WTC11 (cell line): ENCODE measurements at regions not wholly inside any gene's neighbourhood (a gene's known extent, or its start where the extent isn't known, plus 50 kb on each side); places are given as distances from the start of the nearest gene placed in this dataset.

ENCODE experiments used
- ATAC-seq: fragments of 200-7000 bp; cut with Tn5 transposase; 2 replicates; pipeline ENCODE4 v1.10.0; 2021; ENCODE audit warnings: mild to moderate bottlenecking, moderate library complexity
- CTCF ChIA-PET: fragments of 300-600 bp; sonication (Branson Sonifier 250); formaldehyde crosslinking; loops from one replicate; lab custom pipeline; 2021; ENCODE audit warnings: antibody characterized with exemption; lab: Charles Lee
- POLR2A ChIA-PET: fragments of 350-600 bp; sonication (Branson Sonifier 250); formaldehyde crosslinking; loops from one replicate; lab custom pipeline; 2021; ENCODE audit warnings: antibody characterized with exemption; lab: Charles Lee
- DNase-seq: peaks from one replicate; pipeline ENCODE4 v3.0.0; 2021; ENCODE audit warnings: low spot score
- H3K27ac Mint-ChIP-seq: 2 replicates; pipeline ENCODE4 v1.8.0; 2021; ENCODE audit warnings: mixed read lengths
- H3K27me3 Mint-ChIP-seq: 2 replicates; pipeline ENCODE4 v1.8.0; 2021; ENCODE audit warnings: low read depth, mild to moderate bottlenecking, moderate library complexity, mixed read lengths
- H3K36me3 Mint-ChIP-seq: 2 replicates; pipeline ENCODE4 v1.8.0; 2021; ENCODE audit warnings: mixed read lengths
- H3K4me1 Mint-ChIP-seq: 2 replicates; pipeline ENCODE4 v1.8.0; 2022; ENCODE audit warnings: mixed read lengths
- H3K4me3 Mint-ChIP-seq: 2 replicates; pipeline ENCODE4 v1.8.0; 2021; ENCODE audit warnings: mild to moderate bottlenecking, moderate library complexity, mixed read lengths
- H3K9me3 Mint-ChIP-seq: 2 replicates; pipeline ENCODE4 v1.8.0; 2021; ENCODE audit warnings: mixed read lengths
- E2F5 ChIP-seq: sonication (generic); formaldehyde crosslinking; IDR thresholded peaks from 2 replicates; pipeline ENCODE4 v1.8.1; 2022; ENCODE audit warnings: mild to moderate bottlenecking, moderate library complexity, missing genetic modification reagents
- IRF2 ChIP-seq: sonication (generic); formaldehyde crosslinking; IDR thresholded peaks from 2 replicates; pipeline ENCODE4 v1.8.0; 2022; ENCODE audit warnings: low read depth, missing genetic modification reagents, borderline replicate concordance
- NFE2L1 ChIP-seq: sonication (generic); formaldehyde crosslinking; IDR thresholded peaks from 2 replicates; pipeline ENCODE4 v1.8.1; 2023; ENCODE audit warnings: missing genetic modification reagents
- PRDM15 ChIP-seq: sonication (generic); formaldehyde crosslinking; IDR thresholded peaks from 2 replicates; pipeline ENCODE4 v1.8.0; 2022; ENCODE audit warnings: missing genetic modification reagents
- SOX15 ChIP-seq: fragments of 250-450 bp; sonication (Bioruptor Pico); IDR thresholded peaks from 2 replicates; pipeline ENCODE4 v1.9.0; 2021; ENCODE audit warnings: mild to moderate bottlenecking
- TCF7 ChIP-seq: sonication (generic); formaldehyde crosslinking; IDR thresholded peaks from 2 replicates; pipeline ENCODE4 v1.8.0; 2022; ENCODE audit warnings: mild to moderate bottlenecking, low read depth, missing genetic modification reagents, moderate library complexity
- TEAD4 ChIP-seq: sonication (generic); formaldehyde crosslinking; IDR thresholded peaks from 2 replicates; pipeline ENCODE4 v1.8.0; 2022; ENCODE audit warnings: mild to moderate bottlenecking, missing genetic modification reagents
- ZBTB21 ChIP-seq: sonication (generic); formaldehyde crosslinking; IDR thresholded peaks from 2 replicates; pipeline ENCODE4 v1.8.1; 2023; ENCODE audit warnings: mild to moderate bottlenecking, missing genetic modification reagents, borderline replicate concordance
- ZBTB43 ChIP-seq: sonication (generic); formaldehyde crosslinking; IDR thresholded peaks from 2 replicates; pipeline ENCODE4 v1.8.1; 2023; ENCODE audit warnings: mild to moderate bottlenecking, missing genetic modification reagents
- ZNF121 ChIP-seq: sonication (generic); formaldehyde crosslinking; IDR thresholded peaks from 2 replicates; pipeline ENCODE4 v1.8.0; 2023; ENCODE audit warnings: missing genetic modification reagents
- ZNF425 ChIP-seq: fragments of 250-450 bp; sonication (Bioruptor Pico); conservative IDR thresholded peaks from 2 replicates; pipeline ENCODE4 v1.9.0; 2021; ENCODE audit warnings: mild to moderate bottlenecking

GRCh38 chr5:18281947-18282581 lies 647.8 kb downstream of the TAF11L14 start:
- no peak for DNase-seq

More at GRCh38 chr5:18281947-18282581, 647.8 kb downstream of the TAF11L14 start:
- Mint-ChIP-seq H3K4me3 (no peak overlapping the region), H3K9me3 (peaks cover 18% of the 10 kb centered on the region), H3K27me3 (no peaks in the 10 kb centered on the region), H3K4me1 (no peaks in the 10 kb centered on the region), H3K36me3 (0 out of 2 replicates have a peak, but pooled peaks cover 4% of the 10 kb centered on the region), H3K27ac (no peak overlapping the region)
- CTCF ChIA-PET, result interaction anchor here (0.6 to 1.0 kb wide), 3 partner anchors 281 to 1066 kb away, joined by 3 read pairs; no protein-coding TSS in a partner anchor
- ATAC-seq, result no peak; the same call in 1 of the 2 replicates
- POLR2A ChIA-PET, result no interaction called here
- TF ChIP-seq SOX15 (CRISPR knock-in tag), result no peak
- TF ChIP-seq E2F5 (CRISPR knock-in tag), result no peak
- TF ChIP-seq ZNF425, result no peak
- no peak for TF ChIP-seq IRF2 (CRISPR knock-in tag)
- TF ChIP-seq NFE2L1 (CRISPR knock-in tag), result no peak
- TF ChIP-seq PRDM15 (CRISPR knock-in tag), result no peak
- TF ChIP-seq ZBTB43 (CRISPR knock-in tag), result no peak
- no peak for TF ChIP-seq TEAD4 (CRISPR knock-in tag)
- no peak for TF ChIP-seq ZBTB21 (CRISPR knock-in tag)
- TF ChIP-seq ZNF121 (CRISPR knock-in tag), result no peak
- no peak for TF ChIP-seq TCF7
